Activated CD4-positive, alpha-beta T cell treated with anti-CD3 and anti-CD28 coated beads for 48 hours (primary cell): ENCODE measurements at regions not wholly inside any gene's neighbourhood (a gene's known extent, or its start where the extent isn't known, plus 50 kb on each side); places are given as distances from the start of the nearest gene placed in this dataset.
A peak's percentile ranks its signal among the peaks of the same experiment; 100 is the strongest.

Experiments used
- DNase-seq: peaks from one replicate; pipeline ENCODE4 v3.0.0-alpha.2; 2020

DNA sequence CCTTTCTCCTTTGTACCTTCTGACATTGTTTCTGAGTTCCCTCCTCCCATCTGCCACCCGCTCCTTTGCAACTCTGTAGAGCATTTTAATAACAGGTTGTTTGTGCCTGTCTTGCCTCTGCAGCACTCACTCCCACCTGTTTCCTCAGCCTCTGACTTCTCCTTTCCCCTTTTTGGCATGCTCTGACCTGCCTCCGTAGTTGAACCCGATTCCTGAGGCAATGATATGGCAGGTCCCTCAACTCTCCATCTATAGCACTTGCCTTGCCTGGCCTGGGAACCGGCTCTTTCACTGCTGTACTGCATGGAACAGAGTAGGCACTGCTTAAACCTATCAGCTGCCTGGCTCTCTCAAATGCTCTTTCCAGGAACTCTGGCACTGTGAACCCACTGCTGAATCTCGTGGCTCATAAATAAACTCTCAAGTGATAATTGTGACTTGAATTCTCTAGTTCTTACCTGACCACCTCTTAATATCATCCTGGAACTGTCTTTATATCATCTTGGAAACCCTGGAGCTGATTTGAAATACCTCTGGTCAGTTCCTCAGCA lies 50.3 kb downstream of the UTRN start:
- DNase-seq, result no peak

- no peak for DNase-seq
Measured at GRCh38 chr6:144335914-144336313, 50.8 kb downstream of the UTRN start.

- DNase-seq, result no peak
Measured at GRCh38 chr6:144336900-144337299, 51.8 kb downstream of the UTRN start.

GRCh38 chr6:144338474-144338873 lies 53.3 kb downstream of the UTRN start:
- no peak for DNase-seq

DNA sequence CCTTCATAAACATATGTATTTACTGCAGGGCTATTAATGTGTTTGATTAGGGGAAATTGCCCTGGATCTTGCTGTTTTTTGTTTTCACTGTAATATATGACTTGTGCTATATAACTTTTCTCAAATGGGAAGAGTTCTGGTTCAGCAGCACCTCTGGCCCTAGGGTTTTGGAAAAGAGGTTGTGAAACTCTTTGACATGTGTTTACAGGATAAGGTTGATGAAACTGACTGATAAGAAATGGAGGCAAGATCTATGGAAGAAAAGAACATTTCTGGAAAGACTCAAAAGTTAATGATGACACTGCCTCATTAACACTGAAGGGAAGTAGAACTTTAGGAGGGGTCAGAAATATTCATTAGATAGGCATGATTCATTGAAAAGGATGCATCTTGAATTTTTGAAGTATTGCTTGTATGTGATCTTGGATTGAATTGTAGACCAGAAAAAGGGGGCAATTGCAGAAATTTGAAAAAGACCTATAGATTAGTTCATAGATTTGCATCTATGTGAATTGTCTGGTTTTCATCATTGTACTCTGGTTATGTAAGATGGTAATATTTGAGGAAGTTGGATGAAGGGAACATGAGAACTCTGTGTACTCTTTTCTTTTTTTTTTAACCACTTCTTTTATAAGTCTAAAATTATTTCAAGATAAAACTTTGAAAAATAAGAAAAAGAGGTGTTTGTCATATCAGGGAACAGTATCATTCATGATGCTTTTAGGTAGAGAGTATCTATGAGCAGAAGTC lies 54.0 kb downstream of the UTRN start:
- DNase-seq, result no peak

DNA sequence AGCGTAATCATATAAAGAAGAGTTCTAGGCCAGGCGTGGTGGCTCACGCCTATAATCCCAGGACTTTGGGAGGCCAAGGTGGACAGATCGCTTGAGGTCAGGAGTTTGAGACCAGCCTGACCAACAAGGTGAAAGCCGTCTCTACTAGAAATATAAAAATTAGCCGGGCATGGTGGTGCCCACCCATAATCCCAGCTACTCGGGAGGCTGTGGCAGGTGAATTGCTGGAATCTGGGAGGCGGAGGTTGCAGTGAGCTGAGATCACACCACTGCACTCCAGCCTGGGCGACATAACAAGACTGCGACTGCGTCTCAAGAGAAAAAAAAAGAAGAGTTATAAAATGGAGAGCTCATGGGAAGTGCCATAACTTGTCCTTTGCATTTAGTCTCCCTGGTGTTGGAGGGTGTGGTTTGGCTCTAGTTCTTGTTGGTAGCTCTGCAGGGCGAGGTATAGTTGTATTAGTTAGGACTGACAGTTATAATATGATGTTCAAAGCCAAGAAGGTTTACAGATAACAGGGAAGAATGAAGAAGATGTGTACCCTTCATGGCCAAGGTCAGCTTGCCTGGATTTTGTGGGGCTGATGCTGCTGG lies 54.8 kb downstream of the UTRN start:
- no peak for DNase-seq

DNA sequence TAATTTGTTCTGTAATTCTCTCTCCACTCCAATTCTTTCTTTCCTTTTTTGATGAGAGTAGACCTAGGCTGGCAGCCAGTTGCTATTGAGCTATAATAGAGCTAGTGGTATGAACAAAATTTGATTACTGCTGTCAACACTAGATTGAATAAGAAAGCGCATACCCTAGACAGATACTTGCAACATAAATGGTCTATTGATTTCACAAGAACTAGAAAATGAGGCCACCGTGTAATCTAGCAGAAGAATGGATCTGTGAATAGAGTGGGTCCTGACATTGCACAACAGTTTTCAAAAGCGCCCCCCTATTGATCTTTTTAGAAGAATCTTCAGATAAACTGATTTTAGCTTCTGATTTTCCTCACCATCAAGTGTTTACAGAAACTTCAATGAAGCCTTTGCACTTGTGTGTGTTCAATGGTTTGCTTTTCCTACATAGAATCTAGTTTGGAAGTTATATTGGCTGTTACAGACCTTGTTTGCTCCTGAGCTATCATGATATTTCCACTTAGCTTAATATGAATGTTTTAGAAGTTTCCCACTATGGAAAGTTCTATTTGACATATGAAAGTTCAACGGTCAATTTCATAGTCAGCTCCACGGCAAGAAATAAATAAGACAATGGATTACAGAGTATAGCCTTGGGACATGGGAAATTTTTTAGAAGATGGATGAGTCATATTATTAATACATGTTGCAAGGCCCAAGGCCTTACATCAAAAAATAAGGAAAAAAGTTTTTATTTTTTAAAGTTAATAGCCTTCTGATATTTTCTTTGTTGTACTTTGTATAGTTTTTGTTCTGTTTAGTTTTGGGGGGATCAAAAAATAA lies 55.6 kb downstream of the UTRN start:
- DNase-seq, result no peak

DNA sequence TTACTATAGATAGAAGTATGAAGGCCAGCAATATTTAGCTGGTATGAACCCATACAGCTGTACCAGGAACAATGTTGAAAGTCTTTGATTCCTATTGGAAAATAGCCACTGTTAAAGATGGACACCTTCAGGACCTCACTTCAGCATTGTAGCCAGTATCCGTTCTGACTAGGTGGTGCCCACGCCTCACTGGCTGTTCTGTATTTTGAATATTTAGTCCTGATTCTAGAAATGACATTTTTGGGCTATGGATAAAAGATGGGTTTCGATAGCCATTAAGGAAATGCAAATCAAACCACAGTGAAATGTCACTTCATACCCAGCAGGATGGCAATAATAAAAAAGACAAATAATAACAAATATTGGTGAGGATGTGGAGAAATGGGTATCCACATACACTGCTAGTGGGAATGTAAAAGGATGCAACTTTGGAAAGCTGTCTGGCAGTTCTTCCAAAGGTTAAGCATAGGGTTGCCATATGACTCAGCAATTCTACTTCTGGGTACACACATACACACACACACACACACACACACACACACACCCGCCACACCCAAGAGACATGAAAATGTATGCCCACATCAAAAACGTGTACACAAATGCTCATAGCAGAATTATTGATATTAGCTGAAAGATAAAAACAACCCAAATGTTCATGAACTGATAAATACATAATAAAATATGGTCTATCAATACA lies 56.8 kb downstream of the UTRN start:
- DNase-seq, result no peak

GRCh38 chr6:144343701-144344428 lies 58.7 kb downstream of the UTRN start:
- DNase-seq, result no peak

- DNase-seq, result peak; percentile 53
Measured at GRCh38 chr6:144344646-144345045, 59.5 kb downstream of the UTRN start.

DNA sequence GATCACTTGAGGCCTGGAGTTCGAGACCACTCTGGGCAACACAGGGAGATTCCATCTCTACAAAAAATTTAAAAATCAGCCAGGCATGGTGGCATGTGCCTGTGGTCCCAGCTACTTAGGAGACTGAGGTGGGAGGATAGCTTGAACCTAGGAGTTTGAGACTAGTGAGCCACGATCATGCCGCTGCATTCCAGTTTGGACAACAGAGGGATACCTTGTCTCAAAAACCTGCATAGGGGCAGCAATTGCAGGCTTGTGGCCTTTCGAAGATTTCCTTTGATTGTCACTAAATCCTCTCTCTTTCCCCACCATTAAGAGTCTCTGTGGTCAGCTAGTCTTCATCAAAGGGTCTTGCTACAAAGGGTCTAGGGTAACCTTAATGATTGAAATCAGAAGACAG lies 60.3 kb downstream of the UTRN start:
- DNase-seq, result no peak

DNA sequence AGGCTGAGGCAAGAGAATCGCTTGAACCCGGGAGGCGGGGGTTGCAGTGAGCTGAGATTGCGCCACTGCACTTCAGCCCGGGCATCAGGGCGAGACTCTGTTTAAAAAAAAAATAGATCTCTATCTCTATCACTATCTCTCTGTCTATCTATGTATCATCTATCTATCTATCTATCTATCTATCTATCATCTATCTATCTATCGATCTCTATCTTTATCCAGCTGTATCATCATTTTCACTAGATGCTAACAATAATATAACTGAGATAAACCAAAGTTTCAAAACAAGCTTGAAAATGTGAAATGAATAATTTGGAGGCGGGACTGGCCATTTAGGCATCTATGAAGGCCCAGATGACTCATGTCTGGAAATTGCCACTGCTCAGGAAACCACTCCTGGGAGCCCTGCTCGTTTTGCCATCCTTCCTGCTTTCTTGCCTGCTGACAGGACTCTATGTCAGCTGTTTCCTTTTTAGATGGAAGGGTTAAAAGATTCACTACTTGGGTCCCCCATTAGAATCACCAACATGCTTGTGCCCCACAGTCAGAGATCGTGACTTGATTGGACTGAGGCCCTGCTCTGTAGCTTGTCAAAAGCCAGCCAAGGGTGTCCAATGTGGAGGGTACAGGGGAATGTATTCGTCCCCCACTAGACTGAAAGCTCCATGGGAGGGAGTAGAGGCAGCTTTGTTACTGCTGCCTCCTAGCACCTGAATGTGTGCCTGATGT lies 61.7 kb downstream of the UTRN start:
- no peak for DNase-seq

GRCh38 chr6:144347448-144347759 lies 62.3 kb downstream of the UTRN start:
- no peak for DNase-seq

DNA sequence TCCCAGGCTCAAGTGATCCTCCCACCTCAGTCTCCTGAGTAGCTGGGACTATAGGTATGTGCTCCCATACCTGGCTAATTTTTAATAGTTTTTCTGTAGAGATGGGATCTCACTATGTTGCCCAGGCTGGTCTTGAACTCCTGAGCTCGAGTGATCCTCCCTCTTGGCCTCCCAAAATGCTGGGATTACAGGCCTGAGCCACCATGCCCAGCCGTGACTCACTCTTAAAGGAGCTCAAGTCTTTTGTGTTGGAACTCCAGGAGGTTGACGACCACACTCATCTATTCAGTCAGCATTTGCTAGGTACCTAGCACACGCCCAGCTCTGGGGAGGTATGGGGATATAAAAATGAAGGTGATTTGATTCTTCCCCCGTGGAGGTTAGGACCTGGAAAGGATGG lies 62.8 kb downstream of the UTRN start:
- DNase-seq, result no peak

- DNase-seq, result no peak
Measured at GRCh38 chr6:144349690-144350527, 64.8 kb downstream of the UTRN start.

- DNase-seq, result no peak
Measured at GRCh38 chr6:144350528-144350880, 65.4 kb downstream of the UTRN start.

DNA sequence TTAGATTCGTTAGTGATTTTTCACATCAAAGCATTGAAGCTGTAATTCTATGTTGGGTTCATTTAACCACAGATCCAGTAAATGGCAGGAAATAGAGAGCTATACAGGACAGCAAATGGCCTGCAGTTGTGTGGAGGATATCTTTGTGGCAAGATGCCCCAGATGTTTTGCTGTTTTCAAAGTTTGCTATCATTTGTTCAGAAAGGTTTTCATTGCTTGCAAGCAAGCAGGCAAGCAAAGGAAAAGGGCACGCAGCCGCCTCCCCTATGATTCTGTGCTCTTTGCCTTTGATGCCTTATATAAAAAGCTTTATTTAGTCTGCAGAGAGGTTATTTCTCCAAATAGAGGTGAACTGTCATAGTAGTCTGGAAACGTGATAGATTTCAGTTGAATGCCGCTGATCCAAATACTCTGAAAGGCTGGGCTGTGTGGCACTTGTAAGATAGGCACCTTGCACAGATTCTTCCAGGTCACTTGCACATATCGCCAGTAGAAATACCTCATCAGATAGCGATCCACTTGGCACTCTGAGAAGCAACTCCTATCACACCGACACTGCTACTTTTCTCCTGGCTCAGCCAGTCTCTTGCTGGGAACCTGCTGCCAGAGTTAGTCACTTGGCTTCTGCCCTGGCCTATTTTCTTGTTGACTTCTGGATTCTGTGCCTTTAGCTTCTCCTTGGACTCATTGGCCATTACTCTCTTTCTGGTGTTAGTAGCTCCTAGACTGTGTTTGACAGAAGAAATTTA lies 66.4 kb downstream of the UTRN start:
- no peak for DNase-seq

DNA sequence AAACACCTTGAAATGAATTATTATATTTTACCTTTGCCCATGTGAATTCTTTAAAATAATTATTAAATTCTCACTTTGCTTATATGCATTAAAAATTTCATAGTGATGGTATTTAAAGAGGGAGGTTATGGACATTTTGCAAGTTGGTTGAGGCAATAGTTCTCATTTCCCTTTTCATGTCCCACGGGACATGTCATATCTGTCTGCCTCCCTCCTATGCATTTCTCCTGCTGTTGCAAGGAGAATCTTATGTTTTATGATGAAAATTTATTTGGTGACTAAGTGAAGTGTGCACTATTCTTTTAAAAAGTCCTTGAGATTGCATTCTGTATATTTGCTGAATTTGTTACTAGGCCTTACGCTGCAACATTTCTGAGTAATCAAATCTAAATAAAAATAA lies 67.2 kb downstream of the UTRN start:
- no peak for DNase-seq

GRCh38 chr6:144353871-144354314 lies 68.8 kb downstream of the UTRN start:
- DNase-seq, result no peak

GRCh38 chr6:144359783-144360182 lies 74.6 kb downstream of the UTRN start:
- DNase-seq, result no peak
